NCI-H748 (cell line): ENCODE measurements at regions not wholly inside any gene's neighbourhood (a gene's known extent, or its start where the extent isn't known, plus 50 kb on each side); places are given as distances from the start of the nearest gene placed in this dataset.
"Not testable (repeated sequence)": the region's sequence is repeated elsewhere in the genome, so short reads cannot be mapped to it uniquely, and the experiment has no call there.

Experiments
- DNase-seq: peaks from one replicate; lab custom pipeline; 2025; ENCODE audit not compliant: unreplicated experiment; lab: John Stamatoyannopoulos, UW

DNA sequence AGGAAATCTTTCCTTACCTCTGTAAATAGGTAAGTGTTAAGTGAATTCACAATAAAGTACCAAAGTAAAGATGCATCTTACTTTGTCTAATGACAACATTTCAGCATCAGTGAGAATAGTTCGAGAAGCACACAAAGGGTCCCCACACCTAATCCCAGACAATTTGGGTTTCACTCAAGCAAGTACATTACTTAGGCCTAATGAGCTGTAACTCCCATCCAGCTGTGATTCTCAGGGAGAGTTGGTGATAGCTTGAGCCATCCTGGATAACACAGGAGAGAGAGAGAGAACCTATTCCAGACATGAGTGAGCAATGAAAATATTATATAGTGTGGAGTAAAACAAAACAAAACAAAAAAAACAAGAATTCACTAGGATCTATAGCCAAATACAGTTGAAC lies 149.1 kb upstream of the NRG3 start:
- DNase-seq: no peak

DNA sequence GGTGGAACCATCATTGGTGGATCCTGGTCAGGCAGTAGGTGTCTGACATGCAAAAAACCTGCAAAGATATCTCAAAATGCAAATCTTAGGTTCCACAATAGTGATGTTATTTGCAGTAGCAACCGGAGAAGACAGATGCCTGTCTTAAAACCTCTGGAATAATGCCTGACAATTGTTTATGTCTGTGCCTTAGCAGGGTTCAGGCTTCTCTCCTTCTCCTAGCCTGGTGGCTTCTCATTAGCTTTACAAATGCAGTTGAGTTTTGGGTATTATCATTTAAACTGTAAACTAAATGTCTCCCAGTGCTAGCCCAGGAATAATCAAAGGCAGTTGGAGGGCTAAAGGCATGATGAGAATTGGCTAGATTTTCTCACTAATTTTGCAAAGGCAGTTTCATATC lies 146.3 kb upstream of the NRG3 start:
- no peak for DNase-seq

DNA sequence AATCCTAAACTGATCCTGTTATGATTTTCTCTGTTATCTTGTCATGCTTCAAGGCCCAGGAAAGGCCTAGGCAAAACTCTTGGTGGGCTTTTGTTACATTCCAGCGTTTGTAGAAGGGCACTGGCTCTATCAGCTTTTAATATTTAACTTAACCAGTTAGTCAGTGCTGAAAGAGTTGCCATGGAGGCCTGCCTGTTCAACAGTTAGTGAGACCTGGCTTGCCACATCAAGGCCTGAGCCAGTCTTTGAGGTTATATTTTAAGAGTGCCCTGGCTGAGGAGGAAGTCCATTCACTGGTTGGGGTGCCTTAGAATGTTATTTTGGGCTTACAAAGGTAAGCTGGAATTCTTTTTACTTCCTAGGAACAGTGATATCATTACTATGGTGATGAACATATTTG lies 144.1 kb upstream of the NRG3 start:
- DNase-seq: no peak

DNA sequence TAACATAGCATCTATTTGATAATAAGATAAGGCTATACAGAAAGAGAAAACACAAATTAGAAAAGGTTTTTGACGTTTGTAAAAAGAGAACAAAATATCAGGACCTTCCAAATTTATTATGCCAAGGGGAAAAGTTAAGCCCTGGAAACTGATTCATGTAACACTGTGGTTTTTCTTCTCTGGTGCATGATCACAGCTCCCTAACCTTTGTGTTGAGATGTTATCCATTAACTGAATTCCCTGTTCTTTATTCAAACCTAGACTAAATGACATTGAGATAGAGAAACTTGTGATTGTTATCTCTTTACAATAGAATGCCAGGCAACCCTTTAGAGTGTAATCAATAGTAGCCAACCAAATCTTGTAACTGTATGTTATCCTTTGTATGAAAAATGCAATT lies 141.5 kb upstream of the NRG3 start:
- no peak for DNase-seq

DNA sequence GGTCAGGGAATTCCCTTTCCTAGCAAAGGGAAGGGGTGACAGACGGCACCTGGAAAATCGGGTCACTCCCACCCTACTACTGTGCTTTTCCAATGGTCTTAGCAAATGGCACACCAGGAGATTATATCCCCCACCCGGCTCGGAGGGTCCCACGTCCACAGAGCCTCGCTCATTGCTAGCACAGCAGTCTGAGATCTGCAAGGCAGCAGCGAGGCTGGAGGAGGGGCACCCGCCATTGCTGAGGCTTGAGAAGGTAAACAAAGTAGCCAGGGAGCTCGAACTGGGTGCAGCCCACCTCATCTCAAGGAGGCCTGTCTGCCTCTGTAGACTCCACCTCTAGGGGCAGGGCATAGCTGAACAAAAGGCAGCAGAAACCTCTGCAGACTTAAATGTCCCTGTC lies 139.8 kb upstream of the NRG3 start:
- DNase-seq: not testable (repeated sequence)

DNA sequence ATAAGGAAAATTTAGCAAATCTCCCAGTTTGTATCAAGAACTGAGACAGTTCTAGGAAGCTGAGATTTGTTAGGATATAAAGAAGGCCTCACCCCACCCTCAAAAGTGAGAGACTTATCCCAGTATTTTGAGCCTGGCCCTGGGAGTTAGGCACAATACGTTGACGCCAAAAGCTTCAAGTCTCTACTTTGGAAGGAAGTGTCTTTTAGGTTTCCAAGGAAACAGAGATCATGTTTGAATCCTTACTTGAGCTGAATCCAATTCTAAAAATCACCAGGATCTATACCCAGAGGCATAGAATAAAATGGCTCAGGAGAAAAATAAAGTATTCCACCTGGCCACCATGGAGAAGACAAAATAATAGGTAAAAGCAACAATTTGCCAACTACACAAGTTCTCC lies 115.9 kb upstream of the NRG3 start:
- DNase-seq: no peak

DNA sequence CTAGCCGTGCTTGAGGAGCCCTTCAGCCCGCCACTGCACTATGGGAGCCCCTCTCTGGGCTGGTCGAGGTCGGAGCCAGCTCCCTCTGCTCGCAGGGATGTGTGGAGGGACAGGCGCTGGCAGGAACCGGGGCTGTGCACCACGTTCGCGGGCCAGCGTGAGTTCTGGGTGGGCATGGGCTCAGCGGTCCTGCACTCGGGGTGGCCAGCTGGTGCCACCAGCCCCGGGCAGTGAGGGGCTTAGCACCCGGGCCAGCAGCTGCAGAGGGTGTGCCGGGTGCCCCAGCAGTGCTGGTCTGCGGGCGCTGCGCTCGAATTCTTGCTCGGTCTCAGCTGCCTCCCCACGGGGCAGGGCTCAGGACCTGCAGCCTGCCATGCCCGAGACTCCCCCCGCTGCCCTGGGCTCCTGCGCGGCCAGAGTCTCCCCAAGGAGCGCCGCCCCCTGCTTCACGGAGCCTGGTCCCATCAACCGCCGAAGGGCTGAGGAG lies 90.8 kb upstream of the NRG3 start:
- no peak for DNase-seq

DNA sequence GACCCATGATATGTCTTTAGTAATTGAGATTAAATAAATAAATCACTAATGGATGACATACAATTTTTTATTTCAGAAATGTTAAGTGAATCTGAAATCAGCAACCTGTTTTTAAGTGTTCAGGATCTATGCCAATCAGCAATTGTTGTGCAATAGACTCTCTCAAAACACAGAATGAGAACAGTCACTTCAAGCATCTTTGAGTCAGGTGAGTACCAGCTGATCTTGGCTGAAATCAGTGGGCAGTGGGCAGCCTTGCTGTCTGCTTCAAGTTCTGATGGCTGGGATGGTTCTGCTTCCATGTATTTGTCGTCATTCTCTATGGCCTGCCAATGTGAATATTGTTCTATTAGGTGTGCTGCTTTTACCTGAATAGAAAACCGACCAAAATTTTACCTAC lies 82.3 kb upstream of the NRG3 start:
- DNase-seq: no peak

DNA sequence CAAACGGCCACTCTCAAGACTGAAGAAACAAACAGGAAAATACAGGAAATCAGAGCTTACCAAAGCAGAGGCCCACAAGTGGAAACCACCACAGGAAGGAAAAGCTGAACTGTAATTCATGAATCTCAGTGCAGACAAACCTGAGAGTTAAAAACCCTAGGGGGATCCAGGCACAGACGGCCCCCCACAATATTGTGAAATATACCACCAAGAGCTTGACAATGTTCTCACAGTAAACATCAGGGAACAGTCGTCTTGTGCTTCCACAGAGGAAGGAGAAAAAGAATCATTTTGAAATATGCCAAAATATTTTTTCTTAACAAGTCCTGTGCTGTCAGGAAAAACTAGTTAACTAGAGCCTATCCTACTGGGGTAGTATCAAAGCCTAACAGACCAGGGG lies 68.2 kb upstream of the NRG3 start:
- DNase-seq: no peak

DNA sequence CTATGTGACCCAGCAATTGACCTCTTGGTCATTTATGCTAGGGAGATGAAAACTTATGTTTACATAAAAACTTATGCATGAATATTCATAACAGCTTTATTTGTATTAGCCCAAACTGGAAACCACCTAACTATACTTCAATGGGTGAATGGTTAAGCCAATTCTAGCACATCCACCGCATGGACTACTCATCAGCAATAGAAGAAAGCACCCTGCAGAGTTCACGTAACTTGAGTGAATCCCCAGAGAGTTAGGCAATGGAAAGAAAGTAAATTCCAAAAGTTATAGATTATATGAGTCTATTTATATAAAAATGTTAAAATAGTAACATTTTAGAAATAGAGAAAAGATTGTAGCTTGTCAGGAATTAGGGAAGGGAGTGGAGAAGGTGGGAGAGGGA lies 60.2 kb upstream of the NRG3 start:
- DNase-seq: no peak

DNA sequence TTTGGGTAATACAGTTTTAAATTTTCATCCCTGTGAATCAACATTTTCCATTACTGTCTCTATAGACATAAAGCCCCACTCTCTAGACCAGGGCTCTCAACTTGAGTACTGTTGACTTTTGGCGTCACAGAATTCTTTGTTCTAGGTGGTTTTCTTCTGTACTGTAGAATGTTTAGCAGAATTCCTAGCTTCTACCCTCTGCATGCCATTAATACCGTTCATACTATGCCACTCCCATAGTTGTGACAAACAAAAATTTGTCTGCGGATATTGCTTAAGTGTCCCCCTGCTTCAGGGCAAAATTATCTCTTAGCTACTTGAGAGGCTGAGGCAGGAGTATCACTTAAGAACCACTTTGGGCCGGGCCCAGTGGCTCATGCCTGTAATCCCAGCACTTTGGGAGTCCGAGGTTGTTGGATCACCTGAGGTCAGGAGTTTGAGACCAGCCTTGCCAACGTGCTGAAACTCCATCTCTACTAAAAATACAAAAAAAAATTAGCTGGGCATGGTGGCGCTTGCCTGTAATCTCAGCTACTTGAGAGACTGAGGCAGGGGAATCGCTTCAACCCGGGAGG lies 57.3 kb upstream of the NRG3 start:
- DNase-seq: no peak

DNA sequence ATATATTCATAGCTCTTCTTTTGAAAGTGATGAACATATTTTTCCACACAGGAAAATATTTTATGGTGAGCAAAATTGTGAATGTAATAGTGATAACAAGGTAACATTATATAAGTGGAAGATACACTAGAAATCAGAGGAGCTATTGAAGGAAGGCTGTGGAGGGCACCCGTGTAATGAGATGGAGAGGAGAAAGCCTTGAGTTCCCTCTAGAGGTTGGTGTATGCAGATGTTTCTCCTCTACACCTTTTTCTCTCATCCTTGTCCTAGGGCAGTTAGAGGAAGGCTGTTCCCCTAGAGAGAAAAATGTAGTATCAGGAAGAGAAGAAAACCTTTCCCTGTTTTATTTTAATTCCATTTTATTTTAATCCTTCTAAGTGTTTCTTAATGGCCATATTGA lies 54.6 kb upstream of the NRG3 start:
- no peak for DNase-seq
